AG04449 (cell line): ENCODE measurements at regions not wholly inside any gene's neighbourhood (a gene's known extent, or its start where the extent isn't known, plus 50 kb on each side); places are given as distances from the start of the nearest gene placed in this dataset.

Source experiments
- CTCF ChIA-PET: fragments of 350-600 bp; formaldehyde crosslinking; extraction: SDS; loops from one replicate; lab custom pipeline; 2021; ENCODE audit warnings: antibody characterized with exemption; lab: Yijun Ruan, JAX
- POLR2A ChIA-PET: fragments of 400-600, 350-600 bp; formaldehyde crosslinking; extraction: SDS; loops from one replicate; lab custom pipeline; 2020; ENCODE audit warnings: antibody characterized with exemption, inconsistent platforms; lab: Yijun Ruan, JAX
- DNase-seq: peaks from one replicate; pipeline ENCODE4 v3.0.0-alpha.2; 2010; ENCODE audit warnings: low read depth, low spot score
- H3K4me3 ChIP-seq: 2 replicates; pipeline ENCODE4 v1.5.1; 2011; ENCODE audit warnings: low read depth, mild to moderate bottlenecking, control low read depth, low read length
- CTCF ChIP-seq: IDR thresholded peaks from one replicate; pipeline ENCODE4 v1.5.1; 2011; ENCODE audit warnings: mild to moderate bottlenecking, moderate library complexity, low read length, control low read depth, inconsistent platforms; ENCODE audit not compliant: insufficient read depth; ENCODE audit errors: missing control alignments

GRCh38 chr11:128399251-128400121 is 187.9 kb downstream of the ETS1 start:
- DNase-seq: peak; percentile 56
- H3K4me3 ChIP-seq: no peak overlapping the region
- ChIA-PET POLR2A (no interaction called here), CTCF (interaction anchor here (0.8 to 1.4 kb wide), 2 partner anchors 107 to 242 kb away, joined by 3 read pairs; no protein-coding TSS in a partner anchor)
- TF ChIP-seq CTCF: no peak

GRCh38 chr11:128398517-128399250 is 188.7 kb downstream of the ETS1 start:
- TF ChIP-seq CTCF: no peak
- ChIA-PET CTCF (no interaction called here), POLR2A (no interaction called here)
- no peak overlapping the region for H3K4me3 ChIP-seq
- DNase-seq: no peak

GRCh38 chr11:128397362-128397761 is 190.0 kb downstream of the ETS1 start:
- CTCF ChIA-PET: interaction anchor here (0.8 kb wide), 1 partner anchor 149 kb away, joined by 5 read pairs; no protein-coding TSS in a partner anchor
- H3K4me3 ChIP-seq: no peak overlapping the region
- no peak for DNase-seq
- POLR2A ChIA-PET: no interaction called here
- no peak for TF ChIP-seq CTCF

GRCh38 chr11:128394431-128395089 is 192.8 kb downstream of the ETS1 start:
- no peak for DNase-seq
- TF ChIP-seq CTCF: no peak
- CTCF ChIA-PET: interaction anchor here (0.6 to 1.2 kb wide), 2 partner anchors 223 to 229 kb away, joined by 3 to 4 read pairs; no protein-coding TSS in a partner anchor
- H3K4me3 ChIP-seq: no peak overlapping the region
- POLR2A ChIA-PET: no interaction called here

GRCh38 chr11:128392259-128392658 is 195.1 kb downstream of the ETS1 start:
- ChIA-PET POLR2A (no interaction called here), CTCF (interaction anchor here (1.0 kb wide), 1 partner anchor 68 kb away, joined by 3 read pairs; no protein-coding TSS in a partner anchor)
- H3K4me3 ChIP-seq: no peak overlapping the region
- TF ChIP-seq CTCF: no peak
- DNase-seq: no peak
